PC-3 (cell line): ENCODE measurements at regions not wholly inside any gene's neighbourhood (a gene's known extent, or its start where the extent isn't known, plus 50 kb on each side); places are given as distances from the start of the nearest gene placed in this dataset.
"Not testable (repeated sequence)": the region's sequence is repeated elsewhere in the genome, so short reads cannot be mapped to it uniquely, and the experiment has no call there.

ENCODE experiments used
- ATAC-seq: fragments of 200-7000 bp; cut with Tn5 transposase; 2 replicates; pipeline ENCODE4 v1.9.1; 2020; ENCODE audit warnings: mild to moderate bottlenecking, moderate library complexity
- BruUV-seq: library from RNA; stranded (reverse); fragments of 400-500 nt; replicated peaks from 2 replicates; lab custom pipeline; 2021; lab: Mats Ljungman, UMichigan
- CTCF ChIA-PET: fragments of 300-600 bp; sonication (Branson Sonifier 250); formaldehyde crosslinking; loops from one replicate; lab custom pipeline; 2022; ENCODE audit warnings: antibody characterized with exemption; lab: Charles Lee
- POLR2A ChIA-PET: fragments of 300-600 bp; sonication (Branson Sonifier 250); formaldehyde crosslinking; loops from one replicate; lab custom pipeline; 2022; ENCODE audit warnings: antibody characterized with exemption; ENCODE audit not compliant: unreplicated experiment; lab: Charles Lee
- DNase-seq: peaks from one replicate; pipeline ENCODE4 v3.0.0-alpha.2; 2015
- H2AFZ ChIP-seq: fragments of 300-600 bp; sonication (generic); 2 replicates; pipeline ENCODE4 v1.6.0; 2016; ENCODE audit warnings: antibody characterized with exemption, low read length
- H3F3A ChIP-seq: fragments of 300-600 bp; sonication (generic); one replicate; pipeline ENCODE4 v1.6.0; 2017; ENCODE audit warnings: antibody characterized with exemption, low read length, control low read depth, mild to moderate bottlenecking; ENCODE audit not compliant: unreplicated experiment
- H3K27ac ChIP-seq: fragments of 300-600 bp; sonication (generic); 2 replicates; pipeline ENCODE4 v1.5.1; 2016; ENCODE audit warnings: mild to moderate bottlenecking, low read length
- H3K27me3 ChIP-seq: fragments of 300-600 bp; sonication (generic); 2 replicates; pipeline ENCODE4 v1.6.1; 2016; ENCODE audit warnings: low read length, mixed read lengths
- H3K36me3 ChIP-seq: fragments of 300-600 bp; sonication (generic); 2 replicates; pipeline ENCODE4 v1.6.1; 2016; ENCODE audit warnings: low read depth, mixed run types, low read length, mixed read lengths
- H3K4me1 ChIP-seq: fragments of 300-600 bp; sonication (generic); 2 replicates; pipeline ENCODE4 v1.5.1; 2016; ENCODE audit warnings: low read length; ENCODE audit not compliant: insufficient read depth
- H3K4me2 ChIP-seq: fragments of 300-600 bp; sonication (generic); 2 replicates; pipeline ENCODE4 v1.6.0; 2016; ENCODE audit warnings: low read length
- H3K4me3 ChIP-seq: fragments of 300-600 bp; sonication (generic); 2 replicates; pipeline ENCODE4 v1.5.1; 2016; ENCODE audit warnings: mild to moderate bottlenecking, low read length, mixed read lengths
- H3K79me2 ChIP-seq: fragments of 300-600 bp; sonication (generic); 2 replicates; pipeline ENCODE4 v1.6.1; 2017; ENCODE audit warnings: low read length, mixed read lengths
- H3K9ac ChIP-seq: fragments of 300-600 bp; sonication (generic); 2 replicates; pipeline ENCODE4 v1.6.0; 2016; ENCODE audit warnings: mild to moderate bottlenecking, low read length
- H3K9me2 ChIP-seq: fragments of 300-600 bp; sonication (generic); replicated peaks from 2 replicates; pipeline ENCODE4 v1.6.1; 2016; ENCODE audit warnings: mixed run types, low read length, mixed read lengths
- H3K9me3 ChIP-seq: fragments of 300-600 bp; sonication (generic); 2 replicates; pipeline ENCODE4 v1.6.1; 2016; ENCODE audit warnings: low read length, mixed read lengths
- H4K20me1 ChIP-seq: fragments of 300-600 bp; sonication (generic); 2 replicates; pipeline ENCODE4 v1.6.1; 2016; ENCODE audit warnings: low read length, mixed read lengths
- EZH2 ChIP-seq: fragments of 300-600 bp; sonication (generic); IDR thresholded peaks from one replicate; pipeline ENCODE4 v1.6.1; 2017; ENCODE audit warnings: antibody characterized with exemption, mild to moderate bottlenecking, low read length; ENCODE audit not compliant: unreplicated experiment
- EZH2phosphoT487 ChIP-seq: fragments of 300-600 bp; sonication (generic); IDR thresholded peaks from 2 replicates; pipeline ENCODE4 v1.6.1; 2018; ENCODE audit warnings: mild to moderate bottlenecking, antibody characterized with exemption, low read length, borderline replicate concordance
- intact Hi-C: fragments of 100-400 bp; cut with micrococcal nuclease; formaldehyde crosslinking; loops from 2 replicates; pipeline ENCODE4 v1.9.0; 2023
- TF ChIP-seq, protein P1 (sequence below): fragments of 300-600 bp; sonication (generic); conservative IDR thresholded peaks from 2 replicates; pipeline ENCODE4 v1.5.1; 2017; ENCODE audit warnings: antibody characterized with exemption, low read depth, mild to moderate bottlenecking, low read length

DNA sequence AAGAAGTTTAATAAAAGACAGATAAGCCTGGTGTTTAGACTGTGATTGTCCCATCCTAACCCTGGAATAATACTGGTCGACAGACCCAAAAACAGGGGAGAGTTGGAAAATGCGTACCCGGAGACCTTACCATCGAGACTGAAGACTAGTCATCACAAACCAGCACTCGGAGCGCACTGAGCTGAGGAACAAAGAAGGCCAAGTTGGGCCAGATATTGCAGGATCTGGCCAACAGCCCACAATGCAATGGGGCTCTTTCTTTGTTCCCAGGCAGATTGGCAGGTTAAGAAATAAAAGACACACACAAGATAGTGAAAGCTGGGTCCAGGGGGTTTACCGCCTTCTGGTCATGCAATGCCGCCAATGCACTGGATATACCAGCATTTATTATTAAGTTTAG lies 188.7 kb upstream of the RAI14 start:
- intact Hi-C loops = no loop called here
- Histone ChIP-seq H3K79me2 (no peaks in the 10 kb centered on the region), H3K4me3 (no peak overlapping the region), H3K4me2 (no peak overlapping the region), H3K36me3 (no peaks in the 10 kb centered on the region), H3K27me3 (no peaks in the 10 kb centered on the region), H2AFZ (no peak overlapping the region), H3K27ac (no peak overlapping the region), H3K9me2 (no peaks in the 10 kb centered on the region), H3K4me1 (peaks cover 18% of the 10 kb centered on the region), H3K9ac (no peak overlapping the region), H4K20me1 (no peaks in the 10 kb centered on the region), H3K9me3 (no peaks in the 10 kb centered on the region), H3F3A (no peaks in the 10 kb centered on the region)
- TF ChIP-seq EZH2 = no peak
- no peak for TF ChIP-seq EZH2phosphoT487
- TF ChIP-seq, protein P1, sequence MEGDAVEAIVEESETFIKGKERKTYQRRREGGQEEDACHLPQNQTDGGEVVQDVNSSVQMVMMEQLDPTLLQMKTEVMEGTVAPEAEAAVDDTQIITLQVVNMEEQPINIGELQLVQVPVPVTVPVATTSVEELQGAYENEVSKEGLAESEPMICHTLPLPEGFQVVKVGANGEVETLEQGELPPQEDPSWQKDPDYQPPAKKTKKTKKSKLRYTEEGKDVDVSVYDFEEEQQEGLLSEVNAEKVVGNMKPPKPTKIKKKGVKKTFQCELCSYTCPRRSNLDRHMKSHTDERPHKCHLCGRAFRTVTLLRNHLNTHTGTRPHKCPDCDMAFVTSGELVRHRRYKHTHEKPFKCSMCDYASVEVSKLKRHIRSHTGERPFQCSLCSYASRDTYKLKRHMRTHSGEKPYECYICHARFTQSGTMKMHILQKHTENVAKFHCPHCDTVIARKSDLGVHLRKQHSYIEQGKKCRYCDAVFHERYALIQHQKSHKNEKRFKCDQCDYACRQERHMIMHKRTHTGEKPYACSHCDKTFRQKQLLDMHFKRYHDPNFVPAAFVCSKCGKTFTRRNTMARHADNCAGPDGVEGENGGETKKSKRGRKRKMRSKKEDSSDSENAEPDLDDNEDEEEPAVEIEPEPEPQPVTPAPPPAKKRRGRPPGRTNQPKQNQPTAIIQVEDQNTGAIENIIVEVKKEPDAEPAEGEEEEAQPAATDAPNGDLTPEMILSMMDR = no peak
- ATAC-seq (no peak), DNase-seq (no peak)
- ChIA-PET POLR2A (no interaction called here), CTCF (no interaction called here)
- BruUV-seq = no TSS peak

DNA sequence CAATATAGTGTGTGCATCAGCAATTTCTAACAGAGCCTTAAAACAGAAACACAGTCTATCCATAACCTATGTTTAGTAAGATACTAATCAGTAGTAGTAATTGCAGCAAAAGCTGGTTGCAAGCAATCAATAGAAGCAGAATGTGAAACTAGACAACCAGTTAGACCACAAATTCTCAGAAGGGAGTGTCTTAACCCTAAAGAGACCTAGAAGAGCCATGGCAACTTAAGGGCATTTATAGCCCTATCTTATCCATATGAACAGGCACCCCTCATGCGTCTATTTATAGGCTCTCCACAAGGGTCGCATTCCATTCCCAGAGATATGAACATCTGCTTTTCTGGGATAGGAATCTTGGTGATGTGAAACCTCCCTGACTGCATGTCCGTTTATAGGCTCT lies 188.1 kb upstream of the RAI14 start:
- H3F3A ChIP-seq, H3K4me2 ChIP-seq, H3K9me2 ChIP-seq, H3K9me3 ChIP-seq, H3K9ac ChIP-seq, H3K36me3 ChIP-seq, H3K79me2 ChIP-seq, DNase-seq, CTCF ChIA-PET, ATAC-seq, BruUV-seq, H3K27ac ChIP-seq, H2AFZ ChIP-seq, H4K20me1 ChIP-seq, POLR2A ChIA-PET, H3K4me3 ChIP-seq, H3K27me3 ChIP-seq, intact Hi-C loops: not testable (repeated sequence)
- peaks cover 18% of the 10 kb centered on the region for H3K4me1 ChIP-seq

DNA sequence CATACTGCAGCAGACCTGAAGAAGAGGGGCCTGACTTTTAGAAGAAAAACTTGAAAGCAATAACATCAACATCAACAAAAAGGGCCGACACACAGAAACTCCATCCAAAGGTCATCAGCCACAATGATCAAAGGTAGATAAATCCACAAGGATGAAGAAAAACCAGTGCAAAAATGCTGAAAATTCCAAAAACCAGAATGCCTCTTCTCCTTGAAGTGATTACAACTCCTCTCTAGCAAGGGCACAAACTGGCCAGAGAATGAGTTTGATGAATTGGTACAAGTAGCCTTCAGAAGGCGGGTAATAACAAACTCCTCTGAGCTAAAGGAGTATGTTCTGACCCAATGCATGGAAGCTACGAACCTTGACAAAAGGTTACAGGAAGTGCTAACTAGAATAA lies 186.2 kb upstream of the RAI14 start:
- Histone ChIP-seq H3F3A (no peaks in the 10 kb centered on the region), H3K9ac (no peak overlapping the region), H3K79me2 (no peaks in the 10 kb centered on the region), H3K4me1 (peaks cover 18% of the 10 kb centered on the region), H3K9me3 (no peaks in the 10 kb centered on the region), H3K36me3 (no peaks in the 10 kb centered on the region), H3K27me3 (no peaks in the 10 kb centered on the region), H3K9me2 (no peaks in the 10 kb centered on the region), H3K4me3 (no peak overlapping the region), H3K4me2 (no peak overlapping the region), H3K27ac (no peak overlapping the region), H2AFZ (no peak overlapping the region), H4K20me1 (no peaks in the 10 kb centered on the region)
- ATAC-seq (no peak), DNase-seq (no peak)
- POLR2A ChIA-PET = no interaction called here
- no TSS peak for BruUV-seq
- no peak for TF ChIP-seq EZH2
- TF ChIP-seq EZH2phosphoT487 = no peak
- TF ChIP-seq, protein P1 = no peak
- intact Hi-C loops = loop anchor here (5.0 kb wide), 1 partner anchor 52 kb away; no protein-coding TSS in a partner anchor
- CTCF ChIA-PET = no interaction called here
